GM18511 (cell line): ENCODE measurements at regions not wholly inside any gene's neighbourhood (a gene's known extent, or its start where the extent isn't known, plus 50 kb on each side); places are given as distances from the start of the nearest gene placed in this dataset.
"Not testable (repeated sequence)": the region's sequence is repeated elsewhere in the genome, so short reads cannot be mapped to it uniquely, and the experiment has no call there.

Experiments
- ATAC-seq: cut with Tn5 transposase; IDR thresholded peaks from one replicate; pipeline ENCODE4 v1.9.1; 2021; ENCODE audit warnings: mild to moderate bottlenecking, moderate library complexity; ENCODE audit not compliant: unreplicated experiment

GRCh38 chr1:181319907-181320306 lies 163.4 kb upstream of the CACNA1E start:
- no peak for ATAC-seq

DNA sequence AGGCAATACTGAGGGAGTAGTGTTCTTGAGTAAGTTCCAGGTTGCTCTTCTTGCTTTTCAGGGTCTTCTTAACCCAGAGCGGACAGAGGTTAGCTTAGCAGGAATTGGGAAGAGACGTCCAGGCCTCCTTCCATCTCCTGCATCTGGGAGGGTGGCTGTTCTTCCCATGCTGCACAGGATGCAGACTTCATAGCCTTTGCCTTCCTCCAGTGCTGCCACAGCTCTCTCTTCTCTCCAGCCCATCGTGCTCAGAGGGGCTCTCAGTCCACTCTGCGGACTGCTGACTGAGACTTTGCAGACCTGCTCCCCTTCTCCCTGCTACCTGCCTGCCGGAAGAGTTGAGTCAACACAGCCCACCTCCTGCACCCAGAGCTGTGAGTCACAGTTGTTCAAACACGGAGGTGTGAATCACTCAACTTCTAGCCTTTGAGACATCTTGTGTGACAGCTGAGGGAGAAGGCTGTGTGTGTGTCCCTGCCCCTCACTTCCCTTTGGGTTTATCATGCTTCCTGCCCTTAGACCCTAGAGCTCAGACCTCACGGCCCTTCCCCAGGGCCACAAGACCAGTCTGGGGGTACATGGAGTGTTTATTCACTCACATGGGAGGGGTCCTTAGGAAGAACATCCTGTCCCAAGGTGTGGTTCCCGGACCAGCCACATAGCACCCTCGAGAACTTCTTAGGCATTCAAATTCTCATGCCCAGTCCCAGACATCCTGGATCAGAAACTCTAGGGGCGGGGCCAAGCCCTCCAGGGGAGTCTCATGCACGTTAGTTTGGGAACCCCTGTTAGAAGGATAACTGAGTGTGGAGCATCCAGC lies 158.3 kb upstream of the CACNA1E start:
- ATAC-seq, result no peak

GRCh38 chr1:181325765-181326164 lies 157.6 kb upstream of the CACNA1E start:
- not testable (repeated sequence) for ATAC-seq

- no peak for ATAC-seq
Observed at GRCh38 chr1:181326348-181326747, 157.0 kb upstream of the CACNA1E start.

DNA sequence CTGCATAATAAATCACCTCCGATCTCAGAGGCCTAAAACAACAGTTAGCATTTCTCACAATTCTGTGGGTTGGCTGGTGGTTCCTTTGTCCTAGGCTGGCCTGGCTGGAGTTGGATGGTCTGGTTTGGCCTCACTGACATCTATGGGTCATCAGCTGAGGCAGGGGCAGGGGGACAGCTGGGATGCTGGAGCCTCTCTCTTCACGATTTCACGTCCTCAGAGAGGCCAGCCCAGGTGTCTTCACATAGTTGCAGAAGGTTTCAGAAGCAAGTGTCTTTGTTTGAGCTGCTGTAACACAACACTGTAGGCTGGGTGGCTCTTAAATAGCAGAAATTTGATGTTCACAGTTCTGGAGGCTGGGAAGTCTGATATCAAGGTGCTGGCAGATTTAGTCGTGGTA lies 155.5 kb upstream of the CACNA1E start:
- ATAC-seq, result no peak

DNA sequence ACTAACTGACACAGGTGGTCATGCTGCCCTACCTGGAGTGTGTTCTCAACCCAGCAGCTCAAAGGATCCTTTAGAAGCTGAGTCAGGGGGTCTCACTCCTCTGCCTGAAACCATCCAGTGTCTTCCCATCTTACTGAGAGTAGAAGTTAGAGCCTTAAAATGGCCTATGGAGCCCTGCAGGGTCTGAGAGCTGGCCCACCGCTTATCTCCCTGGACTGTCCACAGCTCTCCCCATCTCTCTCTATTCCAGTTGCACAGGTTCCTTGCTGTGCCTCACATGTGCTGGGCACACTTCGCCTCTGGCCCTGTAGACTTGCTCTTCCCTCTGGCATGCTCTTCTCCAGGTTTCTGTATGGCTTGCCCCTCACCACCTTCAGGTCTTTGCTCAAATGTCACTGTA lies 148.6 kb upstream of the CACNA1E start:
- no peak for ATAC-seq

DNA sequence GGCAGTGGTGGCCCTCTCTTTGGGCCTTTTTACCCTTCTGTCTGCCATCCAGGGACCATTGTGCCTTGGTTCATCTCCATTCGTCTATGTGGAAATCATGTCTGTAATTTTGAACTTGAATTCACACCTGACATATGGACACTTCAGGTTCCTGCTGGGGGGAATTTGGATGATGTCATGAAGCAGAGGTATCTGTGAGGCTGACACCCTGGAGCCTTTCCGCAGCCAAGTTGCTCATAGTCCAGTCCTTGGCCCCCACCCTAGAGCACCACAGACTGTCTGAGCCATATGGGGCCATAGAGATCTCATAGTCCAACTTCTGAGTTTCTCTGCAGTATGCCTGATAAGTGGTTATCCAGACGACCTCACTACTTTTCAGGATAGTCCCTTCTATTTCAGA lies 147.7 kb upstream of the CACNA1E start:
- no peak for ATAC-seq

- ATAC-seq, result no peak
Observed at GRCh38 chr1:181341026-181341632, 142.2 kb upstream of the CACNA1E start.

DNA sequence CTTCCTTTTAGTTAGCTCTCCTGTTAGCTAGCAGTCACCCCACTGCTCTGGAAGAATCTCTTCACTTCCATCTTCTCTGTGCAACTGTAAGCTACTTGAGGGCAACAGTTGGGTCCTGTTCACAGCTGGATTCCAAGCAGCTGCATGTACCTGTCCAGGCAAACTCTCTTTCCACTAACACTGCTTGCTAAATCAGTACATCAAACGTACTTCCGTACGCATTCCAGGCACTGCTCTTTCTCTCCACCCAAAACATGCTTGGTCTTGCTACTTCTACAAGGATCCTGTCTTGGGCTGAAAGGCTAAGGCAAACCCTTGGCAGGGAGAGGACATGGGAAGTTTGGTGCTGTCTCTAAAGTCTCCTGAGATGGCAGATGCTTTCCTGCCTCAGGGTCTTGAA lies 139.2 kb upstream of the CACNA1E start:
- ATAC-seq, result no peak

DNA sequence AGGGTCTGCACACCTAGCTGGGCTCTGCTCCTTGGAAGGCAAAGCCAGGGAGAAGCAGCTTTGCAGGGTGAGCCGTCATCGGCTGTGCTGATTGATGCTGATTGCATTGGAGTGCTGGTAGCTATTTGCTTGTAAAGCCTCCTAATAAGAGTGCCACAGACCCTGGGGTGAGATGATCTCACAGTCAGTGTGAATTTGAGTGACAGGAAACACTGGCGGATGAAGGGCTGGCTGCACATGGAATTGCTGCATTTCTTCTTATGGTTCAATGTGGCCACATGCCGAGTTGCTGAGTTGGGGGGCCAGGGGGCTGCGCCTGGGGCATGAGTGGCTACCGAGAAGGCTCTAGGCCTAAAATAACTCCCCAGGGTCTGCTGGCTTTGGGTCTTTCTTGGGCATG lies 138.2 kb upstream of the CACNA1E start:
- ATAC-seq, result no peak

GRCh38 chr1:181347495-181348390 lies 135.6 kb upstream of the CACNA1E start:
- ATAC-seq, result no peak

- no peak for ATAC-seq
Observed at GRCh38 chr1:181349512-181349911, 133.8 kb upstream of the CACNA1E start.

DNA sequence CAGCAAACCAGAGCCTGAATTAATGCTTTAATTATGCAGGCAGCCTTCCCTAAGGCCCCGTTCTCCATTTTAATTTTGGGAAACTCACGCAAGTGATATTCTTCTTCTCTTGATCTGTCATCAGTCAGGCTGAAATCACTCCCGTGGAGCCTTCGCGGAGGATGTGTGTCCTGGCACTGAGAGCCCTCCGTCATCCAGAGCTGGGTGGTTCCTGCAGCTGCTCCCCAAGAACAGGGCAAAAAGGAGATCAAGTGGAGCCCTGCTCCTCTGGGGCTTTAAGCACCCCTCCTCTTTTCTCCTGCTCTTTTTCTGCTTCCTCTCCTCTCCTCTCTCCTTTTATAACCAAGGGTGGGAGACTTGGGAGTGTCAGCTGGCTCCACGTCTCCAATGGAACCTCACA lies 133.2 kb upstream of the CACNA1E start:
- ATAC-seq, result no peak

DNA sequence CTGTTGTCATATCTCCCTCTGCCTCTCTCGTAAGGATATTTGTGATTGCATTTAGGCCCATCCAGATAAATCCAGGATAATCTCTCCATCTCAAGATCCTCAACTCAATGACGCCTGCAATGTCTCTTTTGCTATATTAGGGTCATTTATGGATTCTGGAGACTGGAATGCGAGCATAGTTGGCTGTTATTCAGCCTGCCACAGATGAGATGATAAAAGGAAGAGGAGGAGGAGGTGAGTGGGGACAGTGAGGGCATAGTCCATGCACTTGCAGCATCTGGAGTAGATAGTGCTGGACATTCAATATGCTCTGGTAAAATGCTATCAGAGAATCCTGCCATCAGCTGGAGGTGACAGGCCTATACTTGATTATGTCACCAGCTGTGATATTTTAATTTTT lies 131.6 kb upstream of the CACNA1E start:
- ATAC-seq, result no peak

DNA sequence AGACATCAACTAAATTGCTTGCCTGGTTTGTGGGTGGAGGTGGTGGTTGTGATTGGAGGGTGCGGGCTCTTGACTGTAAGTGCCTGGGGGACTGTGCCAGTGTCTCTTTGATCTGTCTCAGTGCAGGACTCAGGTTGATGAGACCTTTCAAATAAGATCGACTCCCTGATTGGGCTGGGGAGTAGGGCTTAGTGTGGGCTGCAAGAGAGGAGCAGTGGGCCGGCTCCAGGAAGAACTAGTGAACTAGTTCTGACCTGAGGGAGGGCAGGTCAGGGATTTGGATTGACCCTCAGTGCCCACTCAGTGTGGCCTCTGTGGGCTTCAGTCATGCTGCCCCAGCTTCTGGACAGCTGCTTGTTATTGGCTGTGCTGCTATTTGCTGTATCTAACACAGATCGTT lies 130.6 kb upstream of the CACNA1E start:
- no peak for ATAC-seq

DNA sequence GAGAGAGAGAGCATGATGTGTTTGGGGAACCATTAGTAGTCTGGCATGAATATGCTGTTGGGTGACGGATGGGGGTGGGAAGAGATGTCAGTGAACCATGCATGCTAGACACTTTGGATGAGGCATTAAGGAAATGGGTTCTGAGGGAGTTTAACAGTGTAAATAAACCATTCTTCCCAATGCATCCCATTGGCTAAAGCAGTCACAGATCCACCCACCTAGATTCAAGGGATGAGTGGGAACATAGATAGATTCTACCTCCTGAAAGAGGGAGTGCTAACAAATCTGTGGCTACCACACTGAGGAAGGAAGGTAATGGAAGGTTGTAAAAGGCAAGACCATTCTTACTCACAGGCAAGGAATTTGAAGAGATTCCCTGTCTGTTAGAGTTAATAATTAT lies 129.8 kb upstream of the CACNA1E start:
- no peak for ATAC-seq

- no peak for ATAC-seq
Observed at GRCh38 chr1:181354865-181355264, 128.5 kb upstream of the CACNA1E start.

DNA sequence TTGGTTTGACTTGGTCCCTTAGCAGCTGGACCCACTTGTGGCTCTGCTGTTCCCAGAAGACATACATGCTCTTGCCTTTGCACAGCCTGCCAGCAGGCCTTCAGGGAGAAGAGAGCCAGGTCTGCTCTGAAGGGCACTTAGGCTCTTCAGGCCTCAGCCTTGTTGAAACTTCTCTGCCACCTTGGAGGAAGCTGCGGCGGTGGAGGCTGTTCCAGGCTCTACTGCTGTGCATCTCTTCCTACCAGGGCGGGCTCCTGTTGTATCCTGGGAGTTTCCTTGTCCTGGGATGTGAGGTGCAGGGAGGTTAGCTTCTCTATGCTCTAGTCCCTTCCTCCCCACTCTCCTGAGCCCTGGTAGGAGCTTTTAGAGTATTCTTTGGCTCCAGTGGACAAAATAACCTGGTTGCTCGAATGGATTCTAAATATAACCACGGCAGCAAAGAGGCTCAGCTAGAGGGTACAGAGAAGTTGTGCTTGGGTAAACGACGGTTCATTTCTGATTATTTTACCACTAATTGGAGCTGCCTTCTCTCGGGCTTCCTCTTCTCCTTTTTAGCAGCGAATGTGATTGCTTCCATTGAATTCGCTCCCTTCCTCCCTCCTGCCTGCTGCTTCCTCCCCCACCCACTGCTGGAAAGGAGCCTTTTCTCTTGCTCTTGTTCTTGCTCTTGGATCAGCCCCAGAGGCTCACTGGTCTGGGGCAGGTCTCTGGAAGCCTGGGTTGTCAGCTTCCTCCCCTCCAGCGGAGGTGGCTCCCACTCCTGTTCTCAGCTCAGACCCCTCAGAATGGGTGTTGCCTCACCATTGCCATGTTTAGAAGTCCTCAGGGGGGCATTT lies 126.6 kb upstream of the CACNA1E start:
- ATAC-seq, result no peak

DNA sequence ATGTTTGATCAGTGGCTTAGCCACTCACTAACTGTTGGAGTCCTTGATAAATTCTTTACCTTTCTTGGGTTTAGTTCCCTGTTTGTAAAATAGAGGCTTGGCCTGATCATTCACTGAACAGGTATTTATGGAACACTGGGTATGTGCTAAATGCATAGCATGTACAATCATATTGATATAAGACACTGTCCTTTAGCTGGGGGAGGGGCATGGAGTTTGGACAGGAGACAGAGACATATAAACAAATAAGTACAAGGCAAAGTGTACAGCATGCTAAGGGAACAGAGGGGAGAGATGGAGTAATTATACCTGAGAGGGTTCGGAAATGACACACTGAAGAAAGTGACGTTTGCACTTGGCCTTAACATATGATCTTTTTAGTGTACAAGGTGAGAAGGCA lies 124.3 kb upstream of the CACNA1E start:
- ATAC-seq, result no peak

DNA sequence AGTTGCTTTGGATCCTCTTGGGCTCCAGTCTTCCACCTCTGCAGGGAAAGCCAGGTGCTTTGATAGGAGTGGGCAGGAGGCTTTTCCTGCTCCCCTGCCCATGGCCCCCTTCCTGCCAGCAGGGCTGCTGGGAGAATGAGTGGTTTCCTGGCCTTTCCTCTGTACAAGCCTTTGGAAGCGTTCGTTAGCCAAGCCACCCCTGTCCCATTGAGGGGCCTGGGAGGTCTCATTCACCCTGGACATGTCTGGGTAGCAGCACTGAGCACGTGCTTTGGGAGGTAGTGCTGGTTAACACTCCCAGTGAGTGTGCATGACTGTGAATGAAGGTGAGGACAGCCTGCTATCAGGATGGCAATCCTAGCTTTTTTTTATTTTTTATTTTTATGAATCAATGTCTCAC lies 118.5 kb upstream of the CACNA1E start:
- ATAC-seq, result no peak

DNA sequence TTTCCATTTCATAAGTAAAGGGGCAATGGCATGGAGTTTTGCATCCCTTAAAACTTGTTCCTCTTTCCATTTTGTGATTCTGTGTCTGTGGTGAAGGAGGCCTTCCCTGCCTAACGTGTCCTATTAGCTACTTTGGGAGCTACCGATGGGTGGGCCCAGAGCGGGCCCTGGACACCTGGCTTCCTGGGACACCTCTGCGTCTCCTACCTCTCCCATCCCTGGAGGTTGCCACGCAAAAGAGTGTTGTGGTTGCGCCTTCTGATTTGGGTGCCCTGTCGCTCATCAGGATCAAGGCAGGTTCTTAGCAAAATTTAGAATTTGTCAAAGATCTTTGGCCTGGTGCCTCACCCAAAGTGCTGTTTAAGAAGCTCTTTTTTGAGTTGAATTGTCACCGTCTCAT lies 116.4 kb upstream of the CACNA1E start:
- no peak for ATAC-seq
